NCI-H2029 treated with DMSO at 0.1 percent for 48 hours (cell line): ENCODE measurements at regions not wholly inside any gene's neighbourhood (a gene's known extent, or its start where the extent isn't known, plus 50 kb on each side); places are given as distances from the start of the nearest gene placed in this dataset.

Source experiments
- DNase-seq: peaks from one replicate; lab custom pipeline; 2025; lab: John Stamatoyannopoulos, UW

DNA sequence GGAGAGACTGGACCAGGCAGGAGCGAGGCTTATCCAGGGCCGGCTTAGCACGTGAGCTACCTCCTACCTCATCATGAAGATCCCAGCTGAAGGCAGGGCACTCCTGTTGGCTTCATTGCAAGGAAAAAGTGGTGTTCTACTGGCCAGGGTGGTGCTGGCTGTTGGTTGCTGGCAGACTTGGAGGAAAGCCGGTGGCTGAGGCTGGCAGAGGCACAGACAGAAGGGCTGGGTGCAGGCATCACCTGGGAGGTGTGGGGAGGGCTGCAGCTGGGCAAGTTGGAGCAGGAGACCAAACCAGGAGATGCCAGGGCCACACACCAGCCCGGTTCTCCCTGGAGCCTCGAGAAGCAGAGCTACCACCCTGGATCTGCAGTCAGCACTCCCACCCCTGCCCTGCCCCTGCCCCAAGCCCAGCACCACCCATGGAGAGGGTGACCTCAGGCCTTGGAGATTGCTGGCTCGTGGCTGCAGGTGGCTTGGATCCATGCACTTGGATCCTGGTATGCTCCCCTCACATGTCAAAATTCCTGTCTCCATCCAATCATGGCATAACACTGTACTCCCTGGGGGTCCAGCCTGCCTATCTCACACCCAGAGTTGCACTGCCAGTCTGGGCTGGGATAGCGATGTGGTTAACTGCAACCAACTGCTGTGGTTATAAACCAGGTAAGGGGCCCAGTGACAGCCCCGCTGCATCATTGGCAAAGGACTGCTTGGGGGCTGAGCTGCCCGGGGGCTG, 49.7 kb downstream of the GLI2 start:
- DNase-seq = no peak

- DNase-seq = no peak
Observed at GRCh38 chr2:120786038-120786960, 50.6 kb downstream of the GLI2 start.

- no peak for DNase-seq
Observed at GRCh38 chr2:120787111-120787821, 51.6 kb downstream of the GLI2 start.

GRCh38 chr2:120787822-120788700, 52.4 kb downstream of the GLI2 start:
- DNase-seq = no peak

DNA sequence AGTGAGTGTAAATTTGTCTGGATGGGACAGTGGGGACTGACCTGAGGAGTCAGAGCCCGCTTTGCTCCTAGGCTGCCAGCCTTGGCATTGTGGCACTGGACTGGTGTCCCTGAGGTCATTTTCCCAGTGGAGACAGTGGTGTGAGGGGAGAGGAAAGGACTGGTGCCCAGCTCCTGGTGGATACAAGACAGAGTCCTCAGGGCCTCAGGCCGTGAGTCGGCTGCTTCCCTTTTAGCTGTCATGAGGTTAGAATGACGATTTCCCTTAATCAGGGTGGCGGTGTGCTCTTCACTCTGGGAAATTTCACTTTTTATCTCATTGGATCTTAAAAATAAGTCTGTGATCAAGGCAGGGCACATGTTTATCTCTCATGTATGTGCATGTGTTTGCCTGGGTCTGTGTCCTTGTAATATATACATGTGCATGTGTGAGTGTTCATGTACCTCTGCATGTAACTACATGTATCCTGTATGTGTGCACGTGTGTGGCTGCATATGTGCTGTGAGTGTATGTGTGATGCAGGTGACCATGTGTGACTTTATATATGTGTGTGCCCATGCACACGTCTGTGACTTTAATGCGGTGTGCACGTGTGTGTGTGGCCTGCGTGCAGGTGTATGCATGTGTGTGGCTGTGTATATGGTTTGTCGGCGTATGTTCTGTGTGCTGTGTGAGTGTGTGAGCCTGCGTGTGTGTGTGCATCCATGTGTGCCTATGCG, 55.7 kb downstream of the GLI2 start:
- no peak for DNase-seq

GRCh38 chr2:120791962-120792297, 56.3 kb downstream of the GLI2 start:
- no peak for DNase-seq

DNA sequence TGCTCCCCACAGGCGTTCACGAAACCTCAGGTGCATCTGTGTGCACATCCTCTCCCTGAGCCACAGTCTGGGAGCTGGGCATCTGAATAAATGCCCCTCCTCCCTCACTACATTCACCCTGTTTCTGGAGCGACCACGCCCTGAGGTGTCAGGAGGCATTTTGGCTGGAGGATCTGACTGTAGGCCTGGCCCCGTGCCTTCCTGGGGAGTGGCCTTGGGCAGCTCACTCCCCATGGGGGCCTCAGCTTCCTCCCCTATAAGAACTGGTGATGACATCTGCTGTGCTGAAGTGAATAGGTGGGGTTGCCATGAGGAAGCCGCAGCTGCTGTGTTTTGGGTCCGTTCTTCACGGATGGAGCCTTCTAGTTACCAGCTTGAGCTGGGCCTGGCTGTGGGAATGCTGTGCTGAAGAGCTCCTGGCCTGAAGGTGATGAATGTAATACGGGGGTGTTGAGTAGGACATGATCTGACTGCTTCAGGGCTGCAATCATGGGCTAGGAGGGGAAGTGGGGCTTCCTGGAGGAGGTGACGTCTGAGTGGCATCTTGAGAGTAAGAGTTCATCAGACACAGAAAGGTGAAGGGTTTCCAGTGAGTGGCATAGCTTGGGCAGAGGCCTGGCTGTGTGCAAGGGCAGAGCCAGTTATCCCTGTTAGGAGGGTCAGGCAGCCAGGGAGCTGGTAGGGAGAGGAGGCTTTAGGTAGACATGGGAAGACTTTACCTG, 58.2 kb downstream of the GLI2 start:
- no peak for DNase-seq

GRCh38 chr2:120794716-120795115, 59.0 kb downstream of the GLI2 start:
- no peak for DNase-seq

DNA sequence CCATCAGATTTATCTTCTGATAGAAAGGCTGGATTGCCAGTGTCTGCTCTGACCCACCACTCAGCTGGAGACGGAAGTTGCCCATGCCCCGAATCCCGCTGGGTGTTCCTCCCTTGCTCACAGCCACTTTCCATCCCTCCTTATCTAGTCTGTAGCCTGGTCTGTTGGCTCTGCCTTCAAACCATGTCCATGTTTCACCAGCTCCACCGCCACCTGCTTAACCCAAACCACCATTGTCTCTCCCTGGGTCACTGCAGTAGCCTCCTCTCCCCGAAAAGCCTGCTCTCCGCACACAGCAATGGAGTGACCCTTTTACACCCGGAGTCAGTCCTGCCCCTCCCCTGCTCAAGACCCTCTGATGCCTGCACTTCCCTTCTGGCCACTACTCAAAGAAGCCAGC, 60.4 kb downstream of the GLI2 start:
- DNase-seq = no peak

DNA sequence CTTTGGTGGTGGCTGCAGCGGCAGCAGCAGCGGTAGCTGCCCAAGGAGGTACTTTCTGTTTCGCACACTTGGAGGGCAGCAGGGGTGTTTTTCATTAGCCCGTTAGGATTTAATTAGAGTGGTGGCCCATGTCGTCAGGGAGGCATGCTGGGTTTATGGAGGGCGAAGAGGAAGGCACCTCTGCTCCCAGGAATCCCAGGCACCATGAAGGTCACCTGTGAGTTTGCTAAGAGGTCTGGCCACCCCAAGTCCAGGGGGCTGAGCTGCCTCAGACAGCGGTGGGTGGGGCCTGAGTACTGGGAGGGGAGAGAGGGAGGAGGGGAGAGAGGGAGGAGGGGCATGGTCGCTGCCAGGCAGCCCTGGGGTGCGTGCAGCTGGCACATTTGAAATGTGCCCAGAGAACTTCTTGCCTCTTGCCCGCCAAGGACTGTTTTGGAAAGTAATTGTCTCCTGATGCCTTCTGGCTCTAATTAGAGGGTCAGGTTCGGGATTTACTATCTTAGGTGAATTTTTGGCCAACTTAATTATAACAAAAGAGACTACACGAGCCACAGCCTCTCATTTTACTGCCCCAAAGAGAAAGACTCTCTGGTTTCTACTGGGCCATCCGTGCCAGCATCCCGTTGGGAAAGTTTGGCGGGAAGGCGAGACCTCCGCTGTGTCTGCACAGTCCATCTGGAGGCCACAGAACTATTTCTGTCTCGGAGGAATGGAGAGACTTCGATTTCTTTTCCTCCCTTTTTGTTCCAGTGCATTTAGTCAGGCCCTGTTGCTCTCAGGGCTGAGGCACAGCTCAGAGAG, 62.0 kb downstream of the GLI2 start:
- DNase-seq = no peak

- DNase-seq = no peak
Observed at GRCh38 chr2:120798567-120799247, 63.0 kb downstream of the GLI2 start.

GRCh38 chr2:120802158-120802557, 66.5 kb downstream of the GLI2 start:
- DNase-seq = no peak

DNA sequence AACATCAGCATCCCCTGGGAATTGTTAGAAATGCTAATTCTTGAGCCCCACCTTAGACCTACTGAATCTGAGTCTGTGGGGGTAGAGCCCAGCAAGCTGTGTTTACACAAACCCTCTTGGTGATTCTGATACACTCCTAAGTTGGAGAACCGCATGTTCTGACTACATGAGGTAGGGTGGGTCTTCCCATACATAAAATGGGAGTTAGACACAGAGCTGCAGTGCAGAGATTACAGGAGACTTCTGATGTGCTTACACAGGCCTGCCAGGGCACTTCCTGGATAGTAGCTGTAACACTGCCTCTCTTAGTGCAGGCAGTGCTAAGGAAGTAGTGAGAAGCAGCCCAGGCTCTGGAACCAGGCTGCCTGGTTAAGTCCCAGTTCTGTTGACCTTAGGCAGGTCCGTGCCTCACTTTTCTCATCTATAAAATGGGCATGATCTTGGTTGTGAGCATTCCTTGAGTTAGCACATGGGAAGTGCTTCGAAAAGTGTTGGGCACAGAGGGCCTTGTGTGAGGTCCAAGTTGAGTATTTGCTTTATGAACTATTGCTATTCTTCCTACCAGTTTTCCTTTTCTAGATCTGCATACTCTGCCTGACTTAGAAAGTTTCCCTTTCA, 67.3 kb downstream of the GLI2 start:
- no peak for DNase-seq

DNA sequence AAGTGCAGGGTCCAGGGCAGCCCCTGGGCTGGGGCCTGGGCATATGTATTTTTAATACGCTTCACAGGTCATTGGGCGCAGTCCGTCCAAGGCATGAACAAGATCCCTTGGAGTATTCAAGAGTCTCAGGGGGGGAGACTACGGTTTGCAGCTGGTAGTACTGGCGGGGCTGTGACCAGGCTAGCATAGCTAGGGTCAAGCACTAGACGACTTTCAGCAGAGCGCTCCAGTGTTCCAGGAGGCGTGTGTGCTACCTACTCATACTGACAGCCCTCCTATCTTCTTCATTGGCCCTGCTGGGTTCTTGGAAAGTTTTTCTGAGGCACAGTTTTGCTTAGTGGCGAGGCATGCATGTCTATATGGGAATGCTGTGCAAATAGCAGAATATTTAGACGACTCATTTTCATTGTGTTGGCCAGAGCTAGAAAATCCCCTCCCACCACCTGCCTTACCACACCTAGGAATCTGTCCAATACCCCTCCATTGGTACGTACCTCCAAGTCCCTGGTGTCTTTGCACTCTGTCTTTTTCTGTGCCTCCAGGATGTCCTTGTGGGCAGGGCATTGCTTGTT, 68.2 kb downstream of the GLI2 start:
- DNase-seq = no peak

DNA sequence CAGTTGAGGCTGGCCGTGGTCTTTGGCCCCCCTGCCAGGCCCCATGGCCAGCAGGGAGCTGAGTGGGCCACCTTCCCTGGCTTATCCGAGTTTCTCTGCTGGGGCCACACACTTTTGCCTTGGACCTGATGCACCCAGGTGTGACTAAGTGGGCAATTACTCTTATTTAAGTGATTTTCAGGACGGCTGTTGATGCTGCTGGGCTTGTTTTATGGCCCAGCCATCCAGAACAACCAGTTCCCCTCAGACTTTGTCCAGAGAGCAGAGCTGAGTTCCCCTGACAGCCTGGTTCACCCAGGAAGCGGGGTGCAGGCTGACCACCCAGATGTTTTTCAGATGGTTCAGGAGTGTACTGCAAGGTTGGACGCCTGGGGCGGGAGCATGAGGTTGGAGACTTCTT, 68.8 kb downstream of the GLI2 start:
- no peak for DNase-seq

- DNase-seq = no peak
Observed at GRCh38 chr2:120805011-120805410, 69.3 kb downstream of the GLI2 start.

DNA sequence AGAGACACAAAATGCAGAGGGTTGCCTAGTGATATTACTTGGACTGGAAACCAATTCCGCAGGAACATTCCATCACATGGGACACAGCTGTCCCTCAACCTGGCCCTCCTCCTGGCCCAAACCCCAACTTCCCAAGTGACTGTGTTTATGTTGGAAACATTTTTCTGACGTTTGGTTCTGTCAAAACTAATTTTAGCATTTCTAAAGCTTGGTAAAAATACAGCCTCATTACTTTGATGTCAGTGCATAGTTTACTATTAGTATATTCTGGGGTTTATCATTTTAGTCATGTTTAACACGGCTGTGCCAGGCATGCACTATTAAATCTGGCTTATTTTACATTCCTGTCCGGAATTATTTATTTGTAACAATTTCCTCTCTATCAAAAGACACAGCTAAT, 69.9 kb downstream of the GLI2 start:
- DNase-seq = no peak

DNA sequence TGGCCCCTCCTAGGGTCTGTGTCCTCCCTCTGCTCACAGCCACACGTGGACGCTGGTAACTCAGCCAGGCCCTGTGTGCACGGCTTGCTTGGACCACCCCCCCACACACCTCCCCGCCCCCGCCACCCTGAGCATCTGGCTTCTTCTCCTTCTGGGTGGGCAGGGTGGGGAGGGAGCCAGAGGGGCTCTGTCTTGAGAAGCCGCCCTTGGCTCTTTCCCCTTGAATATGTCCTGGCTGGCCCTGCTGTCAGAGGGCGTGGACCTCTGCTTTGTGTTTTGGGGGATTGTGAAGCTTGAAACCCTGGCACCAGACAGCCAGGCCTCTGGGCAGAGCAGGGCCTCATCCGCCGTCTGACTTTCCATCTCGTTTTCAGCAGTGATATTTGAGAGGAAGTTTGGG, 72.1 kb downstream of the GLI2 start:
- DNase-seq = no peak
